ENCODE measurements at regions not wholly inside any gene's neighbourhood (a gene's known extent, or its start where the extent isn't known, plus 50 kb on each side); places are given as distances from the start of the nearest gene placed in this dataset.
A peak's percentile ranks its signal among the peaks of the same experiment; 100 is the strongest.

- DNase-seq: no peak
- Histone ChIP-seq H3K4me1 (no peaks in the 10 kb centered on the region), H3K9me3 (peaks cover 0 to 4% (median 0%) of the 10 kb centered on the region in 8 donors), H3K4me3 (no peak overlapping the region), H3K36me3 (no peaks in the 10 kb centered on the region), H3K27me3 (replicated peaks in 1 of 7) (no peaks in the 10 kb centered on the region), H3K27ac (no peak overlapping the region)
- intact Hi-C loops (cut with DNase I; ENCODE audit: low total_unique reads): no loop called here
- no peak for TF ChIP-seq CTCF (IDR thresholded peaks at IDR 0.05 in 8 of 11, conservative IDR thresholded peaks at IDR 0.05 in 3 of 11)
- no peak for TF ChIP-seq POLR2AphosphoS5 (IDR thresholded peaks at IDR 0.05)
- 69 to 91% (median 84%) methylated on average over 1 of the region's 1 CpG for WGBS, 5 donors
Observed at GRCh38 chr1:79839882-79840281, 833.4 kb upstream of the ADGRL4 start.

GRCh38 chr1:79827446-79827845, 820.9 kb upstream of the ADGRL4 start:
- TF ChIP-seq CTCF (IDR thresholded peaks at IDR 0.05 in 8 of 11, conservative IDR thresholded peaks at IDR 0.05 in 3 of 11): no peak
- no peak for TF ChIP-seq POLR2AphosphoS5 (IDR thresholded peaks at IDR 0.05)
- TF ChIP-seq POLR2A (IDR thresholded peaks at IDR 0.05): no peak
- intact Hi-C loops (cut with DNase I; ENCODE audit: low total_unique reads): no loop called here

GRCh38 chr1:79825551-79825950, 819.0 kb upstream of the ADGRL4 start:
- H3K27me3 ChIP-seq (replicated peaks in 1 of 7): no peaks in the 10 kb centered on the region
- intact Hi-C loops (cut with DNase I; ENCODE audit: low total_unique reads): no loop called here
- H3K9me3 ChIP-seq: peaks cover 0 to 8% (median 0%) of the 10 kb centered on the region in 8 donors
- no peaks in the 10 kb centered on the region for H3K4me1 ChIP-seq
- WGBS, 5 donors: 73 to 86% (median 83%) methylated on average over 3 of the region's 3 CpGs
- no peak for TF ChIP-seq CTCF (IDR thresholded peaks at IDR 0.05 in 8 of 11, conservative IDR thresholded peaks at IDR 0.05 in 3 of 11)
- no peak for TF ChIP-seq POLR2A (IDR thresholded peaks at IDR 0.05)
- TF ChIP-seq POLR2AphosphoS5 (IDR thresholded peaks at IDR 0.05): no peak
- H3K4me3 ChIP-seq: no peak overlapping the region
- no peak overlapping the region for H3K27ac ChIP-seq
- no peak for DNase-seq
- no peaks in the 10 kb centered on the region for H3K36me3 ChIP-seq

More at GRCh38 chr1:79827446-79827845, 820.9 kb upstream of the ADGRL4 start:
- Histone ChIP-seq H3K4me1 (no peaks in the 10 kb centered on the region), H3K27me3 (replicated peaks in 1 of 7) (no peaks in the 10 kb centered on the region), H3K36me3 (no peaks in the 10 kb centered on the region), H3K4me3 (no peak overlapping the region), H3K9me3 (peaks cover 0 to 2% (median 0%) of the 10 kb centered on the region in 8 donors), H3K27ac (no peak overlapping the region)
- WGBS, 5 donors: 57 to 82% (median 72%) methylated on average over 2 of the region's 2 CpGs
- DNase-seq: no peak

- Histone ChIP-seq H3K9me3 (peaks cover 0 to 12% (median 0%) of the 10 kb centered on the region in 8 donors), H3K27ac (no peak overlapping the region), H3K36me3 (no peaks in the 10 kb centered on the region), H3K27me3 (replicated peaks in 1 of 7) (no peaks in the 10 kb centered on the region), H3K4me1 (no peaks in the 10 kb centered on the region), H3K4me3 (no peak overlapping the region)
- no peak for TF ChIP-seq POLR2AphosphoS5 (IDR thresholded peaks at IDR 0.05)
- TF ChIP-seq POLR2A (IDR thresholded peaks at IDR 0.05): no peak
- TF ChIP-seq CTCF (IDR thresholded peaks at IDR 0.05 in 8 of 11, conservative IDR thresholded peaks at IDR 0.05 in 3 of 11): no peak
- WGBS, 5 donors: 87 to 91% (median 89%) methylated on average over 11 of the region's 11 CpGs
- intact Hi-C loops (cut with DNase I; ENCODE audit: low total_unique reads): no loop called here
- peak; percentile 64 for DNase-seq
Observed at GRCh38 chr1:79822053-79822452, 815.5 kb upstream of the ADGRL4 start.
